Astrocyte of the spinal cord (primary cell): ENCODE measurements at regions not wholly inside any gene's neighbourhood (a gene's known extent, or its start where the extent isn't known, plus 50 kb on each side); places are given as distances from the start of the nearest gene placed in this dataset.

Source experiments
- DNase-seq: peaks from one replicate; pipeline ENCODE4 v3.0.0; 2011; ENCODE audit warnings: low read depth, low spot score
- H3K4me3 ChIP-seq: 2 replicates; pipeline ENCODE4 v1.5.1; 2011; ENCODE audit warnings: low read depth, mild to moderate bottlenecking, low read length, moderate library complexity
- in situ Hi-C: cut with HindIII; loops from 2 replicates; pipeline ENCODE4 v1.10.0; 2017; ENCODE audit warnings: low sequenced_read_pairs
- TF ChIP-seq, protein P1 (sequence below): IDR thresholded peaks from 2 replicates; pipeline ENCODE4 v1.5.1; 2012; ENCODE audit warnings: low read depth, mild to moderate bottlenecking, low read length, inconsistent platforms

DNA sequence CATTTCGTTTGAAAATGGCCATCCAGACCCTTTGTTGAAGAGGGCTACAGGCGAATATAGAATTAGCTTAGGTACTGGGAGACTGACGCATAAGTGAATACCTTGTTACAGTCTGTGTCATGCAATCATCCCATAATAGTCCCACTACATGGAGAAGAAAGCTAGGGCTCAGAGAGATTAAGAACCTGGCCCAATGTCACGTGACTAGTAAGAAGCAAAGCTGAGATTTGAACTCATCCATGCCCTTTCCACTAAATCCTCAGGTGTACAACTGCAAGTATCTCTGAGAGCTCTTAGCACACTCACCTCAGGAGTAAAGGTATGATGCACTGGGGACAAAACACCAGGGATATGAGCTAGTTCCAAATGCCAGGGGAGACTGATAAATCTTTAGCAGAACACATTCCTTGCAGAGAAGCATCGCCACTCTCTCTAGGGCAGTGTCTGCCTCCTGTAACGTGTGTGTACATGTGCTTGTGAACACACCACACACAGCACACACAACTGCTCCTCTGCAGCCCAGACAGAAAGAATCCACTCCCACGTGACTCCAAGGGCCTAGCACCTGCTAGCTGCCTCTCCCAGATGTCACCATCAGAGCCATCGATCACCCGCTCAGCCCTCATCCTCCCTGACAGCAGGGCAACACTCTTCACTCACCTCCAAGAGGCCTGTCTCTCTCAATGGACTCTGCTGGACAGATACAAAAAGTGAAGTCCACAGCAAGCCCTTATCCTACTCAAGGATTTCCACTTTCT lies 402.8 kb downstream of the NXPE2 start:
- TF ChIP-seq, protein P1, sequence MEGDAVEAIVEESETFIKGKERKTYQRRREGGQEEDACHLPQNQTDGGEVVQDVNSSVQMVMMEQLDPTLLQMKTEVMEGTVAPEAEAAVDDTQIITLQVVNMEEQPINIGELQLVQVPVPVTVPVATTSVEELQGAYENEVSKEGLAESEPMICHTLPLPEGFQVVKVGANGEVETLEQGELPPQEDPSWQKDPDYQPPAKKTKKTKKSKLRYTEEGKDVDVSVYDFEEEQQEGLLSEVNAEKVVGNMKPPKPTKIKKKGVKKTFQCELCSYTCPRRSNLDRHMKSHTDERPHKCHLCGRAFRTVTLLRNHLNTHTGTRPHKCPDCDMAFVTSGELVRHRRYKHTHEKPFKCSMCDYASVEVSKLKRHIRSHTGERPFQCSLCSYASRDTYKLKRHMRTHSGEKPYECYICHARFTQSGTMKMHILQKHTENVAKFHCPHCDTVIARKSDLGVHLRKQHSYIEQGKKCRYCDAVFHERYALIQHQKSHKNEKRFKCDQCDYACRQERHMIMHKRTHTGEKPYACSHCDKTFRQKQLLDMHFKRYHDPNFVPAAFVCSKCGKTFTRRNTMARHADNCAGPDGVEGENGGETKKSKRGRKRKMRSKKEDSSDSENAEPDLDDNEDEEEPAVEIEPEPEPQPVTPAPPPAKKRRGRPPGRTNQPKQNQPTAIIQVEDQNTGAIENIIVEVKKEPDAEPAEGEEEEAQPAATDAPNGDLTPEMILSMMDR, result no peak
- no peak for DNase-seq
- in situ Hi-C loops, result no loop called here
- H3K4me3 ChIP-seq, result no peak overlapping the region

DNA sequence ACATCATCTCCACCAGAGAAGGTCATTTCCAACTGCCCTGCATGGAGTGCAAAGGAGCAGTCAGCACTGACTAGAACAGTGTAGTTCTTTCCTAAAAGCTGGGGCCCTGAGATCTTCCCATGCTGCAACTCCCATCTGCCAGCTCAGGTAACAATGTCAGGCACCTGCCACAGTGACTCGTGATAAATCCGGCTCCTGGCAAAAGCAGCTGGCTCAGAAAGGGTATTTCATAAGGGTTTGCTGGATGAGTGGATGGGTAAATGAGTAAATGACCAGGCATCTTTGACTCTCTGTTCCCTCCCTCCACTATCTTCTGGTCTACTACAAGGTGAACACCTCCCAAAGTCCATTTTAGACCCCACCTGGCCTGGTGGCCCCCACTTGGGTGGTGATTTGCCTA lies 403.6 kb downstream of the NXPE2 start:
- H3K4me3 ChIP-seq, result no peak overlapping the region
- DNase-seq, result no peak
- in situ Hi-C loops, result no loop called here
- TF ChIP-seq, protein P1, result no peak

DNA sequence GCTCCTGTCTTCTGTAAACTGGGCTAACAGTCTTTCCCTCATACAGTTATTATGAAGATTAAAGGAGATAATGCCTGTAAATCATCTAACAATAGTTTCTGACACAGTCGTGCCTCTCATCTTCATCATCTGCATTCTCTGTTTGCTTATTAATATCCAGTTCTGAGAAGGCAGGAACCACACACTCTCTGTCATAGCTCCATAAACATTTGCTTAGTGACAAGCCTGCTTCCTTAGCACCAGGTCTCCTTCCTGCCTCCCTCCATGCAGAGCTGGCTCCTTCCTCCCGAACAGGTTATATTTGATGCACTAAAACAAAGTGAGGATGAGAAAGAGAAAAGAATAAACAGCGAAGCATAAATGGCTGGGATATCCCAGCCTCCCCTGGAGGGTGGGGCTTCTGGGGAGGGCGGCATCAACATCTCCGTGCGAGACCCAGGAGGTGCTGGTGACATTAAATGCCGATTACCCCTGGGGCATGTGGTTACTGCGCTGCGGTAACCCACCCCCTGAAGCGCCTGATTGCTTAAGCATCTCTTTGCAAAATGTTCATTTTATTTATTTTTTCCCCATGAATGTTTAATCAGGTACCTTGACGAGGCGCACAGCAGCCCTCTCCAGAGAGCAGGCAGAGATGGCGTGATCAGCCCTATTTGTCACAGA lies 404.9 kb downstream of the NXPE2 start:
- TF ChIP-seq, protein P1, result no peak
- in situ Hi-C loops, result no loop called here
- no peak for DNase-seq
- H3K4me3 ChIP-seq, result no peak overlapping the region

DNA sequence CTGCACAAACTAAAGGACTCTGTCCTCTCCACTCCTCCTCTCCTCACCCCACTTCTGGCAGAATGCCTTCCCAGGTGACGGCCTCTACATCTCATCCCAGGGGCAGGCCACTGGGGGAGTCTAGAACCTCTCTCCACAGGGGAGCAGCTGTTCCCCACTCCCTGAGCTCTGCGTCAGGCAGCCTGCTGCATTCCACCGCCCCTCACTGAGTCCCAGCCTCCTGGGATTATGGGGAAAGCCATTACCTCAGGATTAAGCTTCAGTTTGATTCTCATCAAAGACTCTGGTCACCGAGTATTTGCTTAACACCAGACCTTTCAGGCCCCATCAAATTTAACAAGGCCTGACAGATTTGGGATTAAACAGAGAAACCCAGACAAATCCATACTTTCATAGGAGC lies 405.9 kb downstream of the NXPE2 start:
- TF ChIP-seq, protein P1, result no peak
- no peak for DNase-seq
- H3K4me3 ChIP-seq, result no peak overlapping the region
- in situ Hi-C loops, result no loop called here

DNA sequence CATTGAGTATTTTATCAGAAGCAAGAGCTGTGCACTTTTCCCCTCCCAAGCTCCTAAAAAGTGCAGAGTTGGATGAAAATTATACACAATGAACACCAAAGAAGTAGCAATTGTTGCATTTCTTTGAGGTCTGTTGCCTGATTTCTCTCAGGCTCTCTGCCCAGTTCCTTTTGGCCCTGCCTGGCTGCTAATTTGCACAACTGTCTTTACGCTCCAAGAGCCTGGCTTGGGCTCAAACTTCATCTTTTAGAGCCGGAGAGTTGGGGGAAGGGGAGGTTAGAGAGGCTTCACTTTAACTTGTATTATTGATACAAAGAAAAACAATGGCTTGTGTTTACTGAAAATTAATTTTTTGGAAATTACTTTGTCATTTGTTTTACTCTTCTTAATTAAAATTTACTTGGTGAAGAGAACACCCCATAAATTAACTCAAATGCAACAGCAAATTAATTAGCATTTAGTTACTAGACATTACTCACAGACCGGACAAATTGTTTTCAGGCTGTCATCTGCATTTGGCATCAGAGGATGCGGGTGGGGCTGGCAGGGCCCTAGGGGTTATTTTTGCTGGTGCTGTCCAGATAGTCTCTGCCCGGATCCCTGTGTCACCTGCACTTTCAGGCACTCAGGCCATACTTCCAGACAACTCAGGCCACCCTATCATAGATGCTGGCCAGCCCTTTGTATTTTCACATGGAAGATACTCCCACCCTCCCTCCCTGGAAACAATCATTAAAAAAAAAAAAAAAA lies 407.3 kb downstream of the NXPE2 start:
- DNase-seq, result no peak
- H3K4me3 ChIP-seq, result no peak overlapping the region
- TF ChIP-seq, protein P1, result no peak
- in situ Hi-C loops, result no loop called here

DNA sequence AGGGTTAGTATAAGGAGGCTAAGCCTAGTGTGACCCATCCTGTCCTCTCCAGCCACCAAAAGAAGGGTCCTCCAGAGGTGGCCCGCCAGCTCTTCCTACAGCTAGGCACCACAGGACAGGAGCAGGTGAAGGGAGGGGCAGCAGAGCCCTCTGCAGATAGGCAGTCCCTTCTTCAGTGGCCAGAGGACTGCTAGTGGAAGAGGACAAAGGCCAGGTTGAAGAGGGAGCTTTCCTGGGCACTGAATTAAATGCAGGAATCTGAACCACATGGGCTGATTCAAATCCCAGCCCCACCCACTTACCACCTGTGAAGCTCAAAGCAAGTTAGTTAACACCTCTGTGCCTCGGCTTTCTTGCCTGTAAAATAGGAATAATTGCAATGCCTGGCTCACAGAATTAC lies 409.5 kb downstream of the NXPE2 start:
- in situ Hi-C loops, result no loop called here
- TF ChIP-seq, protein P1, result no peak
- H3K4me3 ChIP-seq, result no peak overlapping the region
- DNase-seq, result no peak
